GM18867 (cell line): ENCODE measurements at regions not wholly inside any gene's neighbourhood (a gene's known extent, or its start where the extent isn't known, plus 50 kb on each side); places are given as distances from the start of the nearest gene placed in this dataset.
"Not testable (repeated sequence)": the region's sequence is repeated elsewhere in the genome, so short reads cannot be mapped to it uniquely, and the experiment has no call there.

Experiments
- ATAC-seq: cut with Tn5 transposase; IDR thresholded peaks from one replicate; pipeline ENCODE4 v1.9.1; 2021; ENCODE audit warnings: mild to moderate bottlenecking, moderate library complexity; ENCODE audit not compliant: unreplicated experiment

- ATAC-seq: no peak
Observed at GRCh38 chr4:181061787-181062186, 1181.4 kb upstream of the TENM3 start.

GRCh38 chr4:181063212-181063611 lies 1180.0 kb upstream of the TENM3 start:
- ATAC-seq: no peak

- ATAC-seq: no peak
Observed at GRCh38 chr4:181077341-181077740, 1165.9 kb upstream of the TENM3 start.

GRCh38 chr4:181078196-181078595 lies 1165.0 kb upstream of the TENM3 start:
- ATAC-seq: no peak

- no peak for ATAC-seq
Observed at GRCh38 chr4:181083757-181084361, 1159.3 kb upstream of the TENM3 start.

- no peak for ATAC-seq
Observed at GRCh38 chr4:181085557-181085956, 1157.6 kb upstream of the TENM3 start.

GRCh38 chr4:181105487-181105886 lies 1137.7 kb upstream of the TENM3 start:
- no peak for ATAC-seq

GRCh38 chr4:181106398-181106797 lies 1136.8 kb upstream of the TENM3 start:
- ATAC-seq: no peak

GRCh38 chr4:181108237-181108636 lies 1135.0 kb upstream of the TENM3 start:
- ATAC-seq: no peak

GRCh38 chr4:181119186-181119585 lies 1124.0 kb upstream of the TENM3 start:
- no peak for ATAC-seq

GRCh38 chr4:181121733-181122132 lies 1121.5 kb upstream of the TENM3 start:
- no peak for ATAC-seq

GRCh38 chr4:181127171-181127570 lies 1116.0 kb upstream of the TENM3 start:
- no peak for ATAC-seq

- ATAC-seq: not testable (repeated sequence)
Observed at GRCh38 chr4:181130317-181130716, 1112.9 kb upstream of the TENM3 start.

- ATAC-seq: no peak
Observed at GRCh38 chr4:181137351-181137750, 1105.9 kb upstream of the TENM3 start.

GRCh38 chr4:181138116-181138515 lies 1105.1 kb upstream of the TENM3 start:
- ATAC-seq: no peak

GRCh38 chr4:181140037-181140603 lies 1103.1 kb upstream of the TENM3 start:
- ATAC-seq: no peak

GRCh38 chr4:181143250-181143854 lies 1099.8 kb upstream of the TENM3 start:
- ATAC-seq: peak; percentile 91

GRCh38 chr4:181146051-181146450 lies 1097.2 kb upstream of the TENM3 start:
- no peak for ATAC-seq

- no peak for ATAC-seq
Observed at GRCh38 chr4:181147416-181147951, 1095.7 kb upstream of the TENM3 start.

- ATAC-seq: no peak
Observed at GRCh38 chr4:181148470-181148869, 1094.7 kb upstream of the TENM3 start.

GRCh38 chr4:181150191-181150590 lies 1093.0 kb upstream of the TENM3 start:
- ATAC-seq: no peak

- ATAC-seq: no peak
Observed at GRCh38 chr4:181151856-181152255, 1091.3 kb upstream of the TENM3 start.
